Prostate gland (tissue), 2 donors: ENCODE measurements at regions not wholly inside any gene's neighbourhood (a gene's known extent, or its start where the extent isn't known, plus 50 kb on each side); places are given as distances from the start of the nearest gene placed in this dataset.

Experiments
- DNase-seq: peaks from one replicate; pipeline ENCODE4 v3.0.0-alpha.2; 2019; ENCODE audit warnings: low spot score
- H3K27ac ChIP-seq, 2 donors: fragments of 200-600 bp; sonication (generic); 2 replicates each; pipeline ENCODE4 v1.5.1; 2017 to 2019
- H3K27me3 ChIP-seq: fragments of 200-600 bp; sonication (generic); replicated peaks from 2 replicates; pipeline ENCODE4 v1.5.1; 2019; ENCODE audit not compliant: insufficient read depth
- H3K36me3 ChIP-seq, 2 donors: fragments of 200-600 bp; sonication (generic); 1 replicate in 1 of 2; 2 replicates in 1 of 2; pipeline versions ENCODE4 v1.5.1 to v1.8.1; 2017 to 2019
- H3K4me1 ChIP-seq: fragments of 200-600 bp; sonication (generic); replicated peaks from 2 replicates; pipeline ENCODE4 v1.5.1; 2019
- H3K4me3 ChIP-seq, 2 donors: fragments of 200-600 bp; sonication (generic); 2 replicates each; pipeline ENCODE4 v1.5.1; 2017 to 2019
- H3K9me3 ChIP-seq: fragments of 200-600 bp; sonication (generic); 2 replicates; pipeline ENCODE4 v1.5.1; 2017
- CTCF ChIP-seq, 4 experiments: fragments of 200-600 bp in 2 of 4; fragments of 450-650 bp in 2 of 4; sonication (generic) in 2 of 4; IDR thresholded peaks; 1 replicate in 3 of 4; 2 replicates in 1 of 4; pipeline ENCODE4 v1.5.1; 2016 to 2019; ENCODE audit warnings: antibody characterized with exemption in 4 of 4, mild to moderate bottlenecking in 2 of 4, moderate library complexity in 2 of 4
- POLR2A ChIP-seq: fragments of 450-650 bp; IDR thresholded peaks from one replicate; pipeline ENCODE4 v1.6.1; 2016; ENCODE audit warnings: antibody characterized with exemption, mild to moderate bottlenecking
- POLR2AphosphoS5 ChIP-seq: sonication (generic); formaldehyde crosslinking; IDR thresholded peaks from one replicate; pipeline ENCODE4 v1.6.1; 2017; ENCODE audit warnings: antibody characterized with exemption
- WGBS: methylation state at CpG from one replicate; pipeline ENCODE4 v1.1.5; 2018; 5-methylcytosine and 5-hydroxymethylcytosine counted together
- intact Hi-C: fragments of 100-400 bp; cut with DNase I; formaldehyde crosslinking; loops from one replicate; pipeline ENCODE4 v1.14.2; 2022

- Histone ChIP-seq H3K4me1 (no peaks in the 10 kb centered on the region), H3K9me3 (no peaks in the 10 kb centered on the region), H3K4me3 (no peak overlapping the region), H3K27ac (no peak overlapping the region), H3K36me3 (no peaks in the 10 kb centered on the region), H3K27me3 (no peaks in the 10 kb centered on the region)
- no peak for DNase-seq
- TF ChIP-seq POLR2A, result no peak
- TF ChIP-seq POLR2AphosphoS5, result no peak
- TF ChIP-seq CTCF (IDR thresholded peaks at IDR 0.05), result no peak
- intact Hi-C loops, result no loop called here
Measured at GRCh38 chr11:98616098-98616655, 404.6 kb upstream of the CNTN5 start.

GRCh38 chr11:98621767-98622166, 399.0 kb upstream of the CNTN5 start:
- Histone ChIP-seq H3K27me3 (no peaks in the 10 kb centered on the region), H3K4me3 (no peak overlapping the region), H3K36me3 (no peaks in the 10 kb centered on the region), H3K4me1 (no peaks in the 10 kb centered on the region), H3K27ac (no peak overlapping the region), H3K9me3 (no peaks in the 10 kb centered on the region)
- intact Hi-C loops, result no loop called here
- no peak for DNase-seq
- TF ChIP-seq POLR2AphosphoS5, result no peak
- TF ChIP-seq POLR2A, result no peak
- TF ChIP-seq CTCF (IDR thresholded peaks at IDR 0.05), result no peak

GRCh38 chr11:98625526-98625925, 395.2 kb upstream of the CNTN5 start:
- TF ChIP-seq POLR2A (no peak), CTCF (IDR thresholded peaks at IDR 0.05) (no peak), POLR2AphosphoS5 (no peak)
- 77% methylated on average over 2 of the region's 2 CpGs for WGBS
- Histone ChIP-seq H3K27me3 (no peaks in the 10 kb centered on the region), H3K4me3 (no peak overlapping the region), H3K27ac (no peak overlapping the region), H3K4me1 (no peaks in the 10 kb centered on the region), H3K9me3 (no peaks in the 10 kb centered on the region), H3K36me3 (no peaks in the 10 kb centered on the region)
- no peak for DNase-seq
- intact Hi-C loops, result no loop called here

GRCh38 chr11:98630736-98631135, 390.0 kb upstream of the CNTN5 start:
- H3K27me3 ChIP-seq, result no peaks in the 10 kb centered on the region
- H3K4me3 ChIP-seq, result no peak overlapping the region
- H3K27ac ChIP-seq, result no peak overlapping the region
- no peaks in the 10 kb centered on the region for H3K4me1 ChIP-seq
- 54% methylated on average over 8 of the region's 8 CpGs for WGBS
- TF ChIP-seq POLR2AphosphoS5, result no peak
- H3K9me3 ChIP-seq, result no peaks in the 10 kb centered on the region
- intact Hi-C loops, result no loop called here
- no peaks in the 10 kb centered on the region for H3K36me3 ChIP-seq
- DNase-seq, result no peak

DNA sequence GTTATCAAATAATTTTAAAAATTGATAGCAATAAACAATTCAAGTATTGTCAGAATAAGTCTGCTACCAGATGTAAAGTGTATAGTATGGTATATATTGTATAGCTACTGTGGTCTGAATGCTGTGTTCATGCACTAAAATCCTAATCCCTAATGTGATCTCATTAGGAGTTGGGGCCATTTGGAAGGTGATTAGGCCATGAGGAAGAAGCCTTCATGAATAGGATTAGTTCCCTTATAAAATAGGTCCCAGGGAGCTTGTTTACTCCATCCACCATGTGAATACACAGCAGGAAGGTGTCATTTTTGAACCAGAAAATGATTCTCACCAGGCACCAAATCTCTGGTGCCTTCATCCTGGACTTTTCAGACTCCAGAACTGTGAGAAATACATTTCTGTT, 363.0 kb upstream of the CNTN5 start:
- no peaks in the 10 kb centered on the region for H3K36me3 ChIP-seq
- H3K4me3 ChIP-seq, result no peak overlapping the region
- TF ChIP-seq POLR2A, result no peak
- TF ChIP-seq POLR2AphosphoS5, result no peak
- no peak for TF ChIP-seq CTCF (IDR thresholded peaks at IDR 0.05)
- H3K27ac ChIP-seq, result no peak overlapping the region
- no peaks in the 10 kb centered on the region for H3K9me3 ChIP-seq
- H3K4me1 ChIP-seq, result no peaks in the 10 kb centered on the region
- no peaks in the 10 kb centered on the region for H3K27me3 ChIP-seq
- no peak for DNase-seq
- intact Hi-C loops, result no loop called here
